ENCODE measurements at regions not wholly inside any gene's neighbourhood (a gene's known extent, or its start where the extent isn't known, plus 50 kb on each side); places are given as distances from the start of the nearest gene placed in this dataset.

DNA sequence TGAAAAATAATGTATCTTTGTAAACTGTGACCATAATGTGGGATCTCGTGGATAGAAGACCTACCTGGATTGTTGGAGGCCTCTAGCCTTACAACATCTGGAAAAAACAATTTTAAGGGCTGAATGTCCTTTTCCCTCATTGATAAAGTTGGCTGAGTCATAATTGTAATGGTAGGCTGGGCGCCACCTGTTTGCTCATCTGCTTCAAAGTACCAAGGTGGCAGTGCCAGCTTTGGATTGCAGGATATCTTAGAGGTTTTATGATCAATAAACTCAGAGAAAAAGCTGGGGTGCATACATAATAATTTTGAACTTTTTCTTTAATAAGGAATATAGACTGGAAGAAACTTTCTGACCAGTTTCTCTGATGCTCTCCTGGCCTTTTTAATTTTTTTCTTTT is 653.4 kb downstream of the MMUT start:
- no peak overlapping the region for H3K4me3 ChIP-seq (ENCODE audit: low read depth, low read length)
- no peaks in the 10 kb centered on the region for H3K4me1 ChIP-seq (ENCODE audit: control insufficient read depth, insufficient read depth, low read length, unreplicated experiment)
- no peak overlapping the region for H3K27ac ChIP-seq (ENCODE audit: low read depth, low read length)
- H3K27me3 ChIP-seq (ENCODE audit: insufficient read depth, low read length), result no peaks in the 10 kb centered on the region
- no peaks in the 10 kb centered on the region for H3K79me2 ChIP-seq (ENCODE audit: control insufficient read depth, insufficient read depth, low read length, unreplicated experiment)
- no peaks in the 10 kb centered on the region for H3K36me3 ChIP-seq (ENCODE audit: insufficient read depth, low read length)
- no peak overlapping the region for H2AFZ ChIP-seq (ENCODE audit: low read length, unreplicated experiment)

DNA sequence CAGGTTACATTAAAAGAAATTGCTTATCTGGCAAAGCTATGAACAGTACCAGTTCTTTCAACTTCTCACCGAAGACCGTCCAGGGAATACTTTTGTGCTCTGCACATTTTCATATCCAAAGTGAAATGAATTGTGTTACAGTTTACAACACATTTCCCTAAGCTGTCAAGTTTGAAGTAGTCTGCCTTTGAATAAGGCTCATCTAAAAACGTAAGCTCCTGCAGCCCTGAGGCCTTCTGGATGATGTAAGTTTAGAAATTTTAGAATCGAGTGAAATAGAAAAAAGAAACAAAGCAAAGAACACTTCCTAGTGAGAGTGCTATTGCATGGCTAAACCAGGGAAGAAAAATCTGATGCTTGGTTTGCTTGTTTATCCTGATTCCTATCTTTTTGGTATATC is 653.8 kb downstream of the MMUT start:
- Histone ChIP-seq H3K4me1 (ENCODE audit: control insufficient read depth, insufficient read depth, low read length, unreplicated experiment) (no peaks in the 10 kb centered on the region), H3K36me3 (ENCODE audit: insufficient read depth, low read length) (no peaks in the 10 kb centered on the region), H3K4me3 (ENCODE audit: low read depth, low read length) (no peak overlapping the region), H3K79me2 (ENCODE audit: control insufficient read depth, insufficient read depth, low read length, unreplicated experiment) (no peaks in the 10 kb centered on the region), H3K27ac (ENCODE audit: low read depth, low read length) (no peak overlapping the region), H3K27me3 (ENCODE audit: insufficient read depth, low read length) (no peaks in the 10 kb centered on the region), H2AFZ (ENCODE audit: low read length, unreplicated experiment) (no peak overlapping the region)

DNA sequence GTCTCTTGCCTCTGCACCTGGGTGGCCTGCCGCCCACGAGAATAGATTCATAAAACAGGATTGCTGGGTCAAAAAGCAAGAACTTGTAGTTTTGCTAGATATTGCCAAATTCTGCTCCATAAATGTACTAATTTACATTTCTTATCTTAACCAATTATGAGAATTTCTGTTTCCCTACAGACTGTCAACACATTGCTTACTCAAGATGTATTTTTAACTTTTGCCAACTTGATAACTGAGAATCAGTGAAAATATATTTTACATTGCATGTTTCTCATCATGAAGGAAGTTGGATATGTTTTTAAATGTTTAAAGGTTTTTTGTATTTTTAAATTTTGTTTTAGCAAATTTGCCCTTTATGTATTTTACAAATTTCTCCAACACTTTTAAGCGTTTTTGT is 664.8 kb downstream of the MMUT start:
- no peaks in the 10 kb centered on the region for H3K79me2 ChIP-seq (ENCODE audit: control insufficient read depth, insufficient read depth, low read length, unreplicated experiment)
- no peaks in the 10 kb centered on the region for H3K36me3 ChIP-seq (ENCODE audit: insufficient read depth, low read length)

DNA sequence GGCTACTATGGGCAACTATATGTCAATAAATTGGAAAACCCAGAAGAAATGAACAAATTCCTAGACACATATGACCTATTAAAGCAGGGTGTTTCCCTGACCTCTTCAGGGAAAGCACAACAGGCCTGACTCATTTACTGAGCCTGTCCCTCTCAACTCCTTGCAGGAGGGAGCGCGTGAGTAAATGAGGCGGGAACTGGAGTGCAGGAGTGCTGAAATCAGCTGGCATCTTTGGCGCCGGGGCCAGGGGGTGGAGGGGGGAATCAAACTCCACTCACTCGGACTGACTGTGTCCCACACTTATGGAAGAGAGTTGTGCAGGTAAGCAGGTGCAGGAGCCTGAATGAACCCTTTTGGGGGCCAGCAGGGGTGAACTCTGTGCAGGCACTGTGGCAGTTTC is 671.2 kb upstream of the PTCHD4 start:
- H3K27me3 ChIP-seq (ENCODE audit: insufficient read depth, low read length), result no peaks in the 10 kb centered on the region
- no peak overlapping the region for H3K4me3 ChIP-seq (ENCODE audit: low read depth, low read length)
- H3K27ac ChIP-seq (ENCODE audit: low read depth, low read length), result no peak overlapping the region
- H3K79me2 ChIP-seq (ENCODE audit: control insufficient read depth, insufficient read depth, low read length, unreplicated experiment), result no peaks in the 10 kb centered on the region
- no peak overlapping the region for H2AFZ ChIP-seq (ENCODE audit: low read length, unreplicated experiment)
- H3K4me1 ChIP-seq (ENCODE audit: control insufficient read depth, insufficient read depth, low read length, unreplicated experiment), result no peaks in the 10 kb centered on the region
- H3K36me3 ChIP-seq (ENCODE audit: insufficient read depth, low read length), result no peaks in the 10 kb centered on the region

More for the DNA sequence above, 664.8 kb downstream of the MMUT start:
- Histone ChIP-seq H3K4me3 (ENCODE audit: low read depth, low read length) (no peak overlapping the region), H3K27me3 (ENCODE audit: insufficient read depth, low read length) (no peaks in the 10 kb centered on the region), H2AFZ (ENCODE audit: low read length, unreplicated experiment) (no peak overlapping the region), H3K27ac (ENCODE audit: low read depth, low read length) (no peak overlapping the region), H3K4me1 (ENCODE audit: control insufficient read depth, insufficient read depth, low read length, unreplicated experiment) (peaks cover 9% of the 10 kb centered on the region)

DNA sequence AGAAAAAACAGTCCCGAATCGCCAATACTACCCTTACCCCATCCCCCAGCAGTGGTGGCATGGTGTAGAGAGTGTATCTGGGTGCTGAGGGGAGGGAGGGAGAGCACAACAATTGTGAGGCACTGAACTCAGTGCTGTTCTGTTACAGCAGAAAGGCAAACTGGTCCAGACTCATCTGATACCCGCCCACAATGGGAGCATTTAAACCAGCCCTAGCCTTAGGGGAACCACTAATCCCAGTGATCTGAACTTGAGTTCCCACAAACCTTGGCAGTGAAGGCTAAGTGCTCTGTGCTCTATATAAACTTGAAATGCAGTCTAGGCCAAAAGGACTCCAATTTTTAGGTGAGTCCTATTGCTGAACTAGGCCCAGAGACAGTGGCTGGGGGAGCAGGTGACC is 666.4 kb upstream of the PTCHD4 start:
- Histone ChIP-seq H3K27ac (ENCODE audit: low read depth, low read length) (no peak overlapping the region), H3K36me3 (ENCODE audit: insufficient read depth, low read length) (no peaks in the 10 kb centered on the region), H3K4me3 (ENCODE audit: low read depth, low read length) (no peak overlapping the region), H3K27me3 (ENCODE audit: insufficient read depth, low read length) (no peaks in the 10 kb centered on the region), H3K4me1 (ENCODE audit: control insufficient read depth, insufficient read depth, low read length, unreplicated experiment) (peaks cover 14% of the 10 kb centered on the region), H3K79me2 (ENCODE audit: control insufficient read depth, insufficient read depth, low read length, unreplicated experiment) (no peaks in the 10 kb centered on the region), H2AFZ (ENCODE audit: low read length, unreplicated experiment) (no peak overlapping the region)

DNA sequence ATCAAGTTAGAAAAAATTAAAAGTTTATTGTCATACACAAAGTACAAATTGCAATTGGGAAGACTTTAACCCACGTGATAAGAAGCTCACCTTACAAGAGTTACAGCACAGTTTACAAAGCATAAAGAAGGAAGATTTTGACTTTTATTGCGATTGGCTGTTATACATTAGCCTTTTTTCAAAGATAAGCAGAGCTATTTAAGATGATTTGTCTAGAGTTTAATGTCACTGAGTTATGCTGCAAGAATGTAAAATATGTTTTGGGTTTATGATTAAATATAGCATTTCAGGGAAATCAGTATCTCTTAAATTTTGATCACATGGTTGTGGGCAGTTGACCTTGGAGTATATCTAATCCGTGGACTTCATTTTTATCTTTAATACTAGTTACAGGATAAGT is 664.2 kb upstream of the PTCHD4 start:
- Histone ChIP-seq H3K27me3 (ENCODE audit: insufficient read depth, low read length) (no peaks in the 10 kb centered on the region), H3K79me2 (ENCODE audit: control insufficient read depth, insufficient read depth, low read length, unreplicated experiment) (no peaks in the 10 kb centered on the region), H3K4me3 (ENCODE audit: low read depth, low read length) (no peak overlapping the region), H3K4me1 (ENCODE audit: control insufficient read depth, insufficient read depth, low read length, unreplicated experiment) (peaks cover 14% of the 10 kb centered on the region), H3K36me3 (ENCODE audit: insufficient read depth, low read length) (no peaks in the 10 kb centered on the region), H3K27ac (ENCODE audit: low read depth, low read length) (peak overlapping the region; percentile 28; the same call in 1 of the 2 replicates), H2AFZ (ENCODE audit: low read length, unreplicated experiment) (peak overlapping the region; percentile 48)

DNA sequence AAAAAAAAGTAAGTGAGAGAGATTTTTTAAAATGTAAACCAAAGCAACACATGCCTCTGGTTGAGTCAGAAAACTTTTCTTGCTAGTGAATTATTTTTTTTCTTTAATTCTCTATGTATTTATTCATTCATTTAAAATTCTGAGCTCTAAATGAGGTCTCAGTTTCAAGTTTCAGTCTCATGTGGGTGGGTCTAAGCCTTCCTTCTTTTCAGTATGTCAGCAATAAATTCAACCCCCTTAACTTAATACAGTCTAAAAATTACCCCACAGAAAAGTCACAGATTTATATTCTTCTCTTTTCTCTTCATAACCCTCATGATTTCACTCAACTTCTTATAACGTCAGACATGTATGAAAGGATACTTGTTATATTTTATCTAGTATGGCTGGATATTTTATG is 663.3 kb upstream of the PTCHD4 start:
- Histone ChIP-seq H3K79me2 (ENCODE audit: control insufficient read depth, insufficient read depth, low read length, unreplicated experiment) (no peaks in the 10 kb centered on the region), H3K27ac (ENCODE audit: low read depth, low read length) (no peak overlapping the region), H3K27me3 (ENCODE audit: insufficient read depth, low read length) (no peaks in the 10 kb centered on the region), H3K4me3 (ENCODE audit: low read depth, low read length) (no peak overlapping the region), H3K4me1 (ENCODE audit: control insufficient read depth, insufficient read depth, low read length, unreplicated experiment) (peaks cover 14% of the 10 kb centered on the region), H2AFZ (ENCODE audit: low read length, unreplicated experiment) (peak overlapping the region; percentile 62), H3K36me3 (ENCODE audit: insufficient read depth, low read length) (no peaks in the 10 kb centered on the region)

DNA sequence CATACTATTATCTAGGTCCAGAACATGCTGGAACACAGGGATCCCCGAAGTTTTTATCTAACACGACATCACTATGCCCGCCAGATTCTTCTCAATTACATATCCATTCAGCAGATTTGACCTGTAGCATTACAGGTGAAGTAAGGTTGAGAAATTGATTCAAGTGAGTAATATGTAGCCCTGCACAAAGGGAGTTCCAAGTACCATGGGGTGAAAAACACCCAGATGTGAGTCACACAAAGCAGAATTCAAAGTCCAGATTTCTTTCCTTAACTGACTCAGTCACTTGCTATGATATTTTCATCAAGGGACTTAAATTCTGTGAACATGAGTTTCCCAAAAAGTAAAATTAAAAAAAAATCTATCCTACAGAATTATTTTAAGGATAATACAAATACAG is 655.4 kb upstream of the PTCHD4 start:
- Histone ChIP-seq H3K79me2 (ENCODE audit: control insufficient read depth, insufficient read depth, low read length, unreplicated experiment) (no peaks in the 10 kb centered on the region), H3K27me3 (ENCODE audit: insufficient read depth, low read length) (no peaks in the 10 kb centered on the region), H2AFZ (ENCODE audit: low read length, unreplicated experiment) (peak overlapping the region; percentile 55), H3K36me3 (ENCODE audit: insufficient read depth, low read length) (no peaks in the 10 kb centered on the region), H3K4me3 (ENCODE audit: low read depth, low read length) (no peak overlapping the region), H3K27ac (ENCODE audit: low read depth, low read length) (peak overlapping the region; percentile 49), H3K4me1 (ENCODE audit: control insufficient read depth, insufficient read depth, low read length, unreplicated experiment) (peaks cover 21% of the 10 kb centered on the region)

DNA sequence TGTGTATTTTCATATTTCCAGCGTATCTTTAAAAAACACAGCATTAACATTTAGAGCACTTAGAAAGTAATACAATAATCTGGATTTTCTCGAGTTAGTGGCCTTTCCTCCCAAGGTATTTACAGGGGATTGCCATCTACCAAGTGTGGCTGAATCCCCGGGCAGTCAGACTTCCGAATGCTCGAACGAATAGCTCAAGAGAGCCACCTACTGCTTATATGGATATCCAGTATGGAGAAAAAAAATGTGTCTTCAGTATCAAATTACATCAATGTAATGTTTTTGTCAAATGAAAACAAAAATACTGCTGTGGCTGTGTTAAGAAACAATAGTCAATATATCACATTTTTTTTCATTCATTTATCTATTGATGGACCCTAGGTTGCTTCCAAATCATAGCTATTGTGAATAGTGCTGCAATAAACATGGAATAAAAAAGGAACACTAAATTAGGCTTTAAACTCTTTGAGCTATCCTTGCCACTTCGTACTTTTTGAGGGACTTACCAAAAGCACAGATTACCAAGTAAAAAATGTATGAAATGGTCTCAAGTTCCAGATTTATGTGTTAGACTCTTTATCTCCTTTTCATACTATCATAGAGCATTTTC is 654.5 kb upstream of the PTCHD4 start:
- H3K4me1 ChIP-seq (ENCODE audit: control insufficient read depth, insufficient read depth, low read length, unreplicated experiment), result peaks cover 21% of the 10 kb centered on the region
- no peak overlapping the region for H3K4me3 ChIP-seq (ENCODE audit: low read depth, low read length)
- no peaks in the 10 kb centered on the region for H3K36me3 ChIP-seq (ENCODE audit: insufficient read depth, low read length)
- peak overlapping the region; percentile 55 for H2AFZ ChIP-seq (ENCODE audit: low read length, unreplicated experiment)
- no peaks in the 10 kb centered on the region for H3K27me3 ChIP-seq (ENCODE audit: insufficient read depth, low read length)
- peak overlapping the region; percentile 49; the same call in 1 of the 2 replicates for H3K27ac ChIP-seq (ENCODE audit: low read depth, low read length)
- no peaks in the 10 kb centered on the region for H3K79me2 ChIP-seq (ENCODE audit: control insufficient read depth, insufficient read depth, low read length, unreplicated experiment)

DNA sequence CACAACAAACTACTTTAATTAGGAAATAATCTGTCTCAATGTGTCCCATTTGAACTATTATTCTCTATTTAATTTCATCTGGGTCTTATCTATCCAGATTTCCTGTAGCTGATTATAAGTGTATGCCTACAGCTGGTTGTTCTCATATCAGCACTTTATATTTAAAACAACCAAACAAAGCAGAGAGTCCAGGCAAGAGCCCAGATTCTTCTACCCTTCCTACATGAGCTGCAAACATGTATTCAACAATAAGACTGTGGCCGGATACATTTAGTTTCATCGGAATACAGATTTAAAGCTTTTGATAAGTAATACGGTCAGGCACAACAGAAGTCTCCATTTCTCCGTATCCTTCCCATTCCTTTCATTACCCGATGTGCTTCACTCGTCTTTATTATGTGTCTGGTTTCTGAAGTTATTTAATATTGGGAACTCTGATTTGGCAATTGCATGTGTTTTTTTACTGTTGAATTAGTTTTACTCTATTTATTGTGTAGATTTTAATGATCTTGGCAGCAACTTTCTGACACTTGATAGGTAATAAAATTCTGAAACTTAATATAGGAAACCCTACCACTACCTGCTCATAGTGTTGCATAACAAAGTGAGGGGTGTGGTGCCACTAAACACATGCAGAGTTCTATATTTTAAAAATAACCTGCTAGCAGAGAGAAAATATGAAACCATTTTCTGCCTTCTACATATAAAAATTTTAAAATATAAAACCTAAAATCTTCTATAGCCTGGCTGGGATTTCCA is 653.5 kb upstream of the PTCHD4 start:
- peaks cover 21% of the 10 kb centered on the region for H3K4me1 ChIP-seq (ENCODE audit: control insufficient read depth, insufficient read depth, low read length, unreplicated experiment)
- H3K27me3 ChIP-seq (ENCODE audit: insufficient read depth, low read length), result no peaks in the 10 kb centered on the region
- H3K79me2 ChIP-seq (ENCODE audit: control insufficient read depth, insufficient read depth, low read length, unreplicated experiment), result no peaks in the 10 kb centered on the region
- no peak overlapping the region for H3K4me3 ChIP-seq (ENCODE audit: low read depth, low read length)
- H3K36me3 ChIP-seq (ENCODE audit: insufficient read depth, low read length), result no peaks in the 10 kb centered on the region
- peak overlapping the region; percentile 16 for H2AFZ ChIP-seq (ENCODE audit: low read length, unreplicated experiment)
- no peak overlapping the region for H3K27ac ChIP-seq (ENCODE audit: low read depth, low read length)

DNA sequence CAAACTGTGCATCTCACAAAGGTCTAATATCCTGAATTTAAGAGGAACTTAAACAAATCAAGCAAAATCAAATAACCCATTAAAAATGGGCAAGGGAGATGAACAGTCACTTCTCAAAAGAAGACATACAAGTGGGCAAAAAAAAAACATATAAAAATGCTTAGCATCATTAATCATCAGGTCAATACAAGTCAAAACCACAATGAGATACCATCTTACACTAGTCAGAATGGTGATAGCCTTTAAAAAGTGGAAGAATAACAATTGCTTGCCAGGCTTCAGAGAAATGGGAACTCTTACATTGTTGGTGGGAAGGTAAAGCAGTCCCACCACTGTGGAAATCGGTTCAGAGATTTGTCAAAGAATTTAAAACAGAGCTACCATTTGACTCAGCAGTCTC is 646.7 kb upstream of the PTCHD4 start:
- Histone ChIP-seq H2AFZ (ENCODE audit: low read length, unreplicated experiment) (no peak overlapping the region), H3K79me2 (ENCODE audit: control insufficient read depth, insufficient read depth, low read length, unreplicated experiment) (no peaks in the 10 kb centered on the region), H3K36me3 (ENCODE audit: insufficient read depth, low read length) (no peaks in the 10 kb centered on the region), H3K4me1 (ENCODE audit: control insufficient read depth, insufficient read depth, low read length, unreplicated experiment) (peaks cover 5% of the 10 kb centered on the region), H3K27ac (ENCODE audit: low read depth, low read length) (no peak overlapping the region), H3K4me3 (ENCODE audit: low read depth, low read length) (no peak overlapping the region), H3K27me3 (ENCODE audit: insufficient read depth, low read length) (no peaks in the 10 kb centered on the region)

Measured in ACC112 (cell line).